Neuron (in vitro differentiated cells): ENCODE measurements at regions not wholly inside any gene's neighbourhood (a gene's known extent, or its start where the extent isn't known, plus 50 kb on each side); places are given as distances from the start of the nearest gene placed in this dataset.

Source experiments
- H2AFZ ChIP-seq: one replicate; pipeline ENCODE4 v1.6.1; 2013; ENCODE audit warnings: low read depth, mild to moderate bottlenecking, inconsistent platforms, low read length, moderate library complexity
- H3K27me3 ChIP-seq: one replicate; pipeline ENCODE4 v1.6.1; 2013; ENCODE audit warnings: low read length; ENCODE audit not compliant: insufficient read depth
- H3K36me3 ChIP-seq: one replicate; pipeline ENCODE4 v1.6.1; 2013; ENCODE audit warnings: low read length; ENCODE audit not compliant: insufficient read depth
- H3K4me1 ChIP-seq: one replicate; pipeline ENCODE4 v1.6.1; 2013; ENCODE audit warnings: low read length; ENCODE audit not compliant: insufficient read depth
- H3K4me3 ChIP-seq: 2 replicates; pipeline ENCODE4 v1.5.1; 2013; ENCODE audit warnings: mild to moderate bottlenecking, low read length, moderate library complexity
- H3K9me3 ChIP-seq: one replicate; pipeline ENCODE4 v1.6.1; 2013; ENCODE audit warnings: low read length

DNA sequence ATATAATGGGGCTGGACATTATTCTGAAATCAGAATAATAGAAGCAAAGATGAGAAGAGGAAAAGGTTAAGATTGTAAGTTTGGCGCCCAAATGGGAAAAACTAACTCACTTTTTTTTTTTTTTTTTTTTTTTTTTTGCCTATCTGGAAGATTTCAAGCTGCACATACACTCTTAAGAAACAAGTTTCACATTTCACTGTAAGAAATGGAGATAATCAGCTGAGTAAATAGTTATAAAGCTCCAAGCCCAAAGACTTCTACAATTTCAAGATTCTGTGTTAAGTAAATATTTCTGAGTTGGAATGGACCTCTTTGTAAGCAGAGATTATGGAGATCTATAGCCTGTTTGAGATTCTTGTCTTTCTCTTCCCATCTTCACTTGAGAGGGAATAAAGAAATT, 140.0 kb downstream of the SLC17A6 start:
- H3K9me3 ChIP-seq = no peaks in the 10 kb centered on the region
- no peaks in the 10 kb centered on the region for H3K4me1 ChIP-seq
- H3K27me3 ChIP-seq = no peaks in the 10 kb centered on the region
- no peaks in the 10 kb centered on the region for H3K36me3 ChIP-seq
- H3K4me3 ChIP-seq = no peak overlapping the region
- no peak overlapping the region for H2AFZ ChIP-seq

- no peaks in the 10 kb centered on the region for H3K36me3 ChIP-seq
- no peak overlapping the region for H2AFZ ChIP-seq
- H3K4me3 ChIP-seq = no peak overlapping the region
- H3K4me1 ChIP-seq = no peaks in the 10 kb centered on the region
- no peaks in the 10 kb centered on the region for H3K27me3 ChIP-seq
- H3K9me3 ChIP-seq = no peaks in the 10 kb centered on the region
These were observed 139.1 kb downstream of the SLC17A6 start for GRCh38 chr11:22477312-22477711.

DNA sequence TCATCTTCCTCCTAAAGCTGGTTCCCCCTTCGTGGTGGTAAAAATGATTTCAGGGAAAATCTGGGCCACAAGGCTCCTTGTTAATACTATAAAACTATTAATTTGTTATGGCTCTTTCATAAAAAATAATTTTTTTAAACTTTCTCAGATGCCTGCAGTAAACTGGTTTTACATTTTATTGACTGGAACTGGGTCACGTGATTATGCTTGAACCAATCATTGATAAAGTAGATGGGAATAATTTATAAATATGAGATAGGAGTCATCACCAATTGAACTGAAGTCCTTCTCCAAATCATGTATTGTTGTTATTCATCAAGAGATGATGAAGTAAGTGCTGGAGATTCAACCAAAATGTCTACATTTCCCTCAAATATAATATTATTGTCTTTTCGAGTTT, 138.4 kb downstream of the SLC17A6 start:
- Histone ChIP-seq H3K4me3 (no peak overlapping the region), H3K4me1 (no peaks in the 10 kb centered on the region), H2AFZ (no peak overlapping the region), H3K27me3 (no peaks in the 10 kb centered on the region), H3K36me3 (no peaks in the 10 kb centered on the region), H3K9me3 (no peaks in the 10 kb centered on the region)

GRCh38 chr11:22474616-22475015, 136.4 kb downstream of the SLC17A6 start:
- no peak overlapping the region for H3K4me3 ChIP-seq

GRCh38 chr11:22473586-22473985, 135.4 kb downstream of the SLC17A6 start:
- Histone ChIP-seq H2AFZ (no peak overlapping the region), H3K27me3 (no peaks in the 10 kb centered on the region), H3K36me3 (no peaks in the 10 kb centered on the region), H3K4me3 (no peak overlapping the region), H3K4me1 (no peaks in the 10 kb centered on the region), H3K9me3 (no peaks in the 10 kb centered on the region)

More at GRCh38 chr11:22474616-22475015, 136.4 kb downstream of the SLC17A6 start:
- H3K4me1 ChIP-seq = no peaks in the 10 kb centered on the region
- H3K9me3 ChIP-seq = no peaks in the 10 kb centered on the region
- no peak overlapping the region for H2AFZ ChIP-seq
- H3K36me3 ChIP-seq = no peaks in the 10 kb centered on the region
- no peaks in the 10 kb centered on the region for H3K27me3 ChIP-seq

DNA sequence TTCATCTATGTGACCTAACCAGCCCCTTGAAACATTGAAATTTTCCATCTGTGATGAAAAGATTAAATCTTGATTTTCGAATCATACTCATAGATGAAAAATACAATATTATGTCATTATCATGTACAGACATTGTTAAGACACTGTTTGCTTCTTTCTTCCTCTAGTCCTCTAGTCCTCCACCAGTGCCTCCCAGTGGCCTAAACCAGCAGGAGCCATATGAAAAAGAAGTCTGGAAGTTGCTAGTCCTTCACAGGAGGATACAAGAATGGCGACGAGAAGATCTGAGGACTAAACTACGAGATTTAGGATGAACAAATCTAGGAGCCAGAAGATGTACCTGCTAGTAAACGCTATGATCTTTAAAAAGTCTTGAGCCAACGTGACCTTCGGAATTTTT, 134.1 kb downstream of the SLC17A6 start:
- H3K27me3 ChIP-seq = no peaks in the 10 kb centered on the region
- H3K4me3 ChIP-seq = no peak overlapping the region
- H3K4me1 ChIP-seq = no peaks in the 10 kb centered on the region
- no peaks in the 10 kb centered on the region for H3K9me3 ChIP-seq
- H3K36me3 ChIP-seq = no peaks in the 10 kb centered on the region
- H2AFZ ChIP-seq = no peak overlapping the region

DNA sequence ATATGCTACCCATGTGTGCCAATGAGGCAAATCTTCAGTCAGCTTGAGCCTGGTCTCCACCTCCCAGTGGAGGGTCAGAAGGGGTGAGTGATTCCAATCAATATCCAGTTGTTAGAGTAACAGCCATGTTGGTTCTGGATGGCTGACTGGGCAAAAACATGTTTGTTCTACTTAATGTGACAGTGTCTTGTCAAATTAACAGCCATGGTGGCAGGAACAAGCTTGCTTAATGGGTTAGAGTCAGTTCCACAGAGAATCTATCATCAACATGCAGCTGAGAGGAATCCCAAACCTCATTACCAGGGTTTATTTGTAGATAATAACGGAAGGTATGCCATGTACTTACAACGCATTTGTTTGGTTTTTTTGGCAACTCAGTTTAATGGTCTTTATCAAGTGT, 133.2 kb downstream of the SLC17A6 start:
- Histone ChIP-seq H2AFZ (no peak overlapping the region), H3K27me3 (no peaks in the 10 kb centered on the region), H3K9me3 (no peaks in the 10 kb centered on the region), H3K4me1 (peaks cover 4% of the 10 kb centered on the region), H3K36me3 (no peaks in the 10 kb centered on the region), H3K4me3 (no peak overlapping the region)

DNA sequence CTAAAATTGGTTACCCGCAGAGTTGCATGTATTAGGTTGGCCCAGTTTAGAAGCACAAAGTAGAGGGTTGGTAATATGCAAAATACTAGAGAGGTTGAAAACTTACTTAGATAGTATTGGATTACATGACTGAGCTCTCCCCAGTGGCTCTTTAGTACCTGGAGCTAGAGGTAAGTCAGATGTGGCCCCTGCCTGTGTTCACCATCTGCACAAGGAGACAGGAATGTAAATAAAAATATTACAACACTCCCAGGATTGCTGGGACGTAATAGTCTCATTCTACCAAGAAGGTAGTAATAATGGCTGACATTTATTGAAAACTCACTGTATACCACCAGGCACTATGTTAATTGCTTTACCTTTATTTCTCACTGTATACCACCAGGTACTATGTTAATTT, 129.6 kb downstream of the SLC17A6 start:
- Histone ChIP-seq H3K4me1 (peaks cover 4% of the 10 kb centered on the region), H3K27me3 (no peaks in the 10 kb centered on the region), H3K36me3 (no peaks in the 10 kb centered on the region), H3K4me3 (no peak overlapping the region), H3K9me3 (no peaks in the 10 kb centered on the region), H2AFZ (no peak overlapping the region)

DNA sequence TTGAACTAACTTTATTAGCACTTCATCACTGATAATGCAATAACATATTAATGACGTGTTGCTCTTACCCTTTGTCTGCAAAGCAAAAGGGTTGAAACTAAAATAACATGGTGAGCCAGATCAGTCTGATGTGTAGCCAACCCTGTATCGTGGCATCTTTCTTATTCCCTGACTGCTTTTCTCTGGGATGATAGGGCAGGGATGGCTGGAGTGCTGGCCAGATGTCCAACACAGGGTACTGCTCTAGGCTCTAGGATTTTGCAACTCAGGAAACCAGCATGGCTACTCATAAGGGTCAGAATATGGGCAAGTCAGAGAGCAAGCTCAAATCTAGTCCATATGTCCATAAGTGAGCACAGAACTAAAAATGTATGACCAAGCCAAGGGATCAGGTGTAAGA, 129.1 kb downstream of the SLC17A6 start:
- no peaks in the 10 kb centered on the region for H3K27me3 ChIP-seq
- H3K4me3 ChIP-seq = no peak overlapping the region
- H3K4me1 ChIP-seq = peaks cover 4% of the 10 kb centered on the region
- no peaks in the 10 kb centered on the region for H3K9me3 ChIP-seq
- no peak overlapping the region for H2AFZ ChIP-seq
- H3K36me3 ChIP-seq = no peaks in the 10 kb centered on the region

DNA sequence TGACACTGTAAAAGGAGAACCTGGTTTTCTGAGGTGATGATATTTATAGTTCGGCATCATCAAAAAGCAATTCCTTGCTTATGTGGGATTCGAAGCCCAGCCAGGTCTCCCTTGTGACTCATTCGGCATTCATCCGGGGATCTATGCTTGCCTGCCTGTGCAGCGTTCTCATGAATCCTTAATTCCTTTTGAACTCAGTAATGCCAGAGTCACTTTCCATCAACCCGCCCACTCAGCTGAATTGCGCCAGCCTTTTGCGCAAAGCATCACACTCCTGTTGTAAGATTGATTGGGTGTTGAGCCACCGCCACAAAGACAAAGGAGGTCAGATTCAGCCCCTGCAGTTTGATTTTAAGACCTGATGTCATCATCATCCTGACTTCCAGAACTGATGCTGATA, 128.6 kb downstream of the SLC17A6 start:
- no peaks in the 10 kb centered on the region for H3K27me3 ChIP-seq
- H3K4me1 ChIP-seq = peaks cover 4% of the 10 kb centered on the region
- H3K9me3 ChIP-seq = no peaks in the 10 kb centered on the region
- H2AFZ ChIP-seq = no peak overlapping the region
- no peaks in the 10 kb centered on the region for H3K36me3 ChIP-seq
- no peak overlapping the region for H3K4me3 ChIP-seq

- Histone ChIP-seq H3K9me3 (no peaks in the 10 kb centered on the region), H2AFZ (no peak overlapping the region), H3K27me3 (no peaks in the 10 kb centered on the region), H3K36me3 (no peaks in the 10 kb centered on the region), H3K4me1 (peaks cover 4% of the 10 kb centered on the region), H3K4me3 (no peak overlapping the region)
These were observed 128.2 kb downstream of the SLC17A6 start for GRCh38 chr11:22466351-22466750.

DNA sequence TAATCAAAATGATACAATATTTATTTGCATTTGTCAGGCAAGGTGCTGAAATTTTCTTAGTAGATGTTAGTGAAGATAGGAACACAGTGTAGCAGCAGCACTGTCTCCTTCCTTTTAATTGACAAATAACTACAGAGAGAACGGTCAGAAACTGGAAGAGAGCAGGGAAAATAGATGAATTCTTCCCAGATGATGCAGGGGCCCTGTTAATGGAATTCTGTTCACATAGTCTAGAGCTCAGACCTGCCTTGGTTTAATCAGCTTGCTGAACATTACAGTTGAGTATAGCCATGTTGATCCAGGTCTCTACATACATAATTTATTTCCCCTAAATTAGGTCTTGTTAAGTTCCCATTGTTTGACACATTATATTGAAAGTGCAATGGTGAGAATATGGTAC, 127.4 kb downstream of the SLC17A6 start:
- Histone ChIP-seq H2AFZ (no peak overlapping the region), H3K4me1 (peaks cover 4% of the 10 kb centered on the region), H3K36me3 (no peaks in the 10 kb centered on the region), H3K4me3 (no peak overlapping the region), H3K9me3 (no peaks in the 10 kb centered on the region), H3K27me3 (no peaks in the 10 kb centered on the region)

DNA sequence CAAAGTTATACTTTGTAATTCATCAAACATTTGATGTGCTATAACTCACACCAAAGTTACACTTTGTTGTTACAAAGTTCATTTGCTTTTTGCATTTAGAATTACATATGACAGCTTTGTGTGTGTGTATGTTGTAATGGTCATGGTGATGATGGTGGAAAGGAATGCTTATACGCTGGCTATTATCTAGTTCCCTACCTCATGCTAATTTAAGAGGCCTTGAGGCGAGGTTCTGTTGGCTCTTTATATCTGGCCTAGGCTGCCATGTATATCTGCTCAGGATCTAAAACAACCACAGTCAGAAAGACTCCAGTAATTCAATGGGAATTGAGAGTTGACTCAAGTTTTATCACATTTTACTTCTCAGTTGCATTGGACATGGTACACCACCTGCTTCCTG, 123.4 kb downstream of the SLC17A6 start:
- peaks cover under 1% of the 10 kb centered on the region for H3K4me1 ChIP-seq
- no peaks in the 10 kb centered on the region for H3K36me3 ChIP-seq
- no peak overlapping the region for H3K4me3 ChIP-seq
- H3K9me3 ChIP-seq = no peaks in the 10 kb centered on the region
- H2AFZ ChIP-seq = no peak overlapping the region
- no peaks in the 10 kb centered on the region for H3K27me3 ChIP-seq

GRCh38 chr11:22460181-22460580, 122.0 kb downstream of the SLC17A6 start:
- H2AFZ ChIP-seq = no peak overlapping the region
- no peaks in the 10 kb centered on the region for H3K36me3 ChIP-seq
- H3K27me3 ChIP-seq = no peaks in the 10 kb centered on the region
- H3K9me3 ChIP-seq = no peaks in the 10 kb centered on the region
- H3K4me1 ChIP-seq = peaks cover under 1% of the 10 kb centered on the region
- H3K4me3 ChIP-seq = no peak overlapping the region
